HG03039 (cell line): ENCODE measurements at regions not wholly inside any gene's neighbourhood (a gene's known extent, or its start where the extent isn't known, plus 50 kb on each side); places are given as distances from the start of the nearest gene placed in this dataset.
"Not testable (repeated sequence)": the region's sequence is repeated elsewhere in the genome, so short reads cannot be mapped to it uniquely, and the experiment has no call there.

Experiments used
- ATAC-seq: cut with Tn5 transposase; IDR thresholded peaks from one replicate; pipeline ENCODE4 v1.9.1; 2021; ENCODE audit warnings: mild to moderate bottlenecking, moderate library complexity; ENCODE audit not compliant: unreplicated experiment

DNA sequence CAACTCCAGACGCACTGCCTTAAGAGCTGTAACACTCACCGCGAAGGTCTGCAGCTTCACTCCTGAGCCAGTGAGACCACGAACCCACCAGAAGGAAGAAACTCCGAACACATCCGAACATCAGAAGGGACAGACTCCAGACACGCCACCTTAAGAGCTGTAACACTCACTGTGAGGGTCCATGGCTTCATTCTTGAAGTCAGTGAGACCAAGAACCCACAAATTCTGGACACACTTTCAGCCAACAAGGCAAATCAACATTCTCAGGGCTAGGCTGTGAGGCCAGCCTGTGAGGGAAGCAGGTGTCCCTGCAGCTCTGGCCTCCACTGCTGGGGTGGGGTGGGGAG is 275.3 kb downstream of the ADGRD1 start:
- ATAC-seq: not testable (repeated sequence)

- ATAC-seq: no peak
These were observed 276.0 kb downstream of the ADGRD1 start for GRCh38 chr12:131229426-131230339.

GRCh38 chr12:131230340-131231031 is 276.8 kb downstream of the ADGRD1 start:
- ATAC-seq: no peak

DNA sequence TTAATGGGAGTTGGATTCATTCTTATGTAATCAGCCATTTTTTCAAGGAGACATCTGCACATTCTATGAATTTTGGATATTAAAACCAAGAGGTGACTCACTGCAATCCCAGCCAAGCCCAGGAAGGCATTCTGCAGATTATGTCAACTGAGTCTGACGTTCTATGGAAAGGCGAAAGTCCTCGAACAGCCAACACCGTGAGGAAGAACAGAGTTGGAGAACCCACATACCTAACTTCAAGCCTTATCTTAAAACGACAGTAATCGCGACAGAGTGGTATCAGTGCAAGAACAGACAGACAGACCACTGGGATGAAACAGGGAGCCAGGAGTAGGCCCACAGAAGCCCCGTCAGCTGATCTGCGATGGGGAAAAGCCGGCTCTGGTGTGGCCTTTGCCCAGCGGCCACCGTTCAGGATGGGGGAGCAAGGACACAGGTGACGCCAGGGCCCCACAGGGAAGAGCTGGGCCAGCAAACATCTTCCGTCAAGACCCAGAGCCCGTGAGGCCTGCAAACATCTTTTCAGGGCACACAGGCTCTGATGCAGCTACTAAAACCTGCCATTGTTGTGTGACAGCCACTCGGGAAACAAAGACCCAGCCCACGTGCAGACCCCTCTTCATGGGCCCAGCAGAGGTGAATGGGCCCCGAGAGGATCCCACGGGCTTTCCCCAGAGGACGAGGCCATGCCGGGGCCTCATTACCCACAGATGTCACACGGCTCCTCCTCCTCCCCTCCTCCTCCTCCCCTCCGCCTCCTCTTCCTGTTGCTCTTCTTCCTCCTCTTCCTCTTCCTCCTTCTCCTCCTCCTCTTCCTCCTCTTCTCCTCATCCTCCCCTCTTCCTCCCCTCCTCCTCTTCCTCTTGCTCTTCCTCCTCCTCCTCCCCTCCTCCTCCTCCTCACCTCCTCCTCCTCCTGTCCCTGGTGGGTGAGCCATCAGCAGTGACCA is 277.6 kb downstream of the ADGRD1 start:
- ATAC-seq: no peak

- ATAC-seq: no peak
These were observed 278.3 kb downstream of the ADGRD1 start for GRCh38 chr12:131232036-131232435.

DNA sequence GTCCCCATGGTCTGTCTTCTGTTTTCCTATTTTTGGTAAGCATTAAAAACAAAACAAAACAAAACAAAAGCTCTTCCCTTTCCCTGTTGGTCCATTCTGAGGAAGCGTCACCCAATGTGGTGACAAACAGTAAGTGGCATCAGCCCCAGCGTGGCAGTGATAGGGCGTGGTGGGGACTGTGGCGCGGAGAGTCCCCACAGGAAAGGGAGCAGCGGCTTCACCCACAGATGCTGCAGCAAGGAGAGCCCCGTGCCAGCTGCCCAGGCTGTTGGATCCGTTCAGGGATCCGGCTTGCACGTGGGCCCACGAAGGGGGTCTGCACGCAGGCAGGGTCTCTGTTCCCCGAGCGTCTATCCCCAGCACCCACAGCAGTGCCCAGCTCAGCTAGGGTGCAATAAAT is 279.2 kb downstream of the ADGRD1 start:
- not testable (repeated sequence) for ATAC-seq

DNA sequence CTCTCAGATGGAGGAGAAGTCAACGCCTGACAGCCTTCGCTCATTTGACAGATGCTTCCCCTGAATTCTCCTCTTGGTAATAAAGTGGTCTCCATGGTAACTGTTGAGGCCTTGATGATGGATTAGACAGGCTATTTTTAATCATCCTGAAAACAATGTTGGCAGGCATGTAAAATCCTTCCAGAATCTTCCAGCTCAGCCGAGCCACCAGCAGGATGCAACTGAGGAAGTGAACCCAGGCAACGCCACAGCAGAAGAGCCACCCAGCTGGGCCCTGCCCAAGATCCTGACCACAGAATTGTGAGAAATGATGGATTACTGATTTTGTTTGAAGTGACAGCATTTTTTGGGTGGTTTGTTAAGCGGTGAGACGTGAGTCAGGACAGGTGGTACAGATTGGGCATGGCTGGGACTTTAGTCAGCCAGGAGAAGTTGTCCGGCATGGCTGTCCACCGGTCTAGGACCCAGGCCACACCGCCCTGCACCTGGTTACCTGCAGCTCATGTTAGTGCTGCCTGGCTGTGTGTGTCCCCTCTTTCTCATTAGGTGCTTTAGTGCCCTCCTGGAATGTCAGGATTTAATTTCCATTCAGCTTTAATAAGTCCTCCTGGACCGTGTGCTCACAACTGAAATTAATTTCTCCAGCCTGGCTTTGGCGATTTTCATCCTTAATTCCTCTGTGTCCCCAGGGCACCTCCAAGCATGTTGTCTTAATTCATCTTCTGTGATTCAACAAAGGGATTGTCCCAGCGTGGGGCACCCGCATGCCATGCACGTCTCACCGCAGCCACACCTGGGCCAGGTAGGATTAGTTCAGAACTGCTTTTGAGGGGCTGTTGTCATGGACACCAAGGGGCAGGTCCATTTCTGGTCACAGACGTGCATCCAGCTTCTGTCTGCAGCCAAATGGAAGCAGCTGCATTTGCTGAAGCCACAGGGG is 280.4 kb downstream of the ADGRD1 start:
- ATAC-seq: not testable (repeated sequence)

DNA sequence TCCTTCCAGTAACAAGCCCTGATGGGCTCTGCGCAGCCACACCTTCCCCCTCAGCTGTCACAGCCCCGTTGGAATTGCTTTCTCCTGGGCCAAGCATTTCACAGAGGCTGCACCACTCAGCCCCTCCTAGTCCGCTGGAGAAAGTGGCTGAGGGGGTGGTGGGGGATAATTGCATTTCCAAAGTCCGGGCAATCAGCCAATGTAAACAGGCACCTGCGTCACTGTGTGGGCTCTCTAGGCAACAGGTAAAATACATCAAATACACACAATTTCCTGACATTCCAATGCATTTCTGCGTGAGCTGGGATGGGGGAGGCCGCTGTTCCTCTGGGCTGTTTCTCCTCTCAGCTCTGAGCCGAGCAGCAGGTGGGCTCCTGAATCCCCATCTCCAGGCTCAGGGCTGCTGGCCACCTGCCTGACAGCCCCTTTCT is 281.1 kb downstream of the ADGRD1 start:
- not testable (repeated sequence) for ATAC-seq

DNA sequence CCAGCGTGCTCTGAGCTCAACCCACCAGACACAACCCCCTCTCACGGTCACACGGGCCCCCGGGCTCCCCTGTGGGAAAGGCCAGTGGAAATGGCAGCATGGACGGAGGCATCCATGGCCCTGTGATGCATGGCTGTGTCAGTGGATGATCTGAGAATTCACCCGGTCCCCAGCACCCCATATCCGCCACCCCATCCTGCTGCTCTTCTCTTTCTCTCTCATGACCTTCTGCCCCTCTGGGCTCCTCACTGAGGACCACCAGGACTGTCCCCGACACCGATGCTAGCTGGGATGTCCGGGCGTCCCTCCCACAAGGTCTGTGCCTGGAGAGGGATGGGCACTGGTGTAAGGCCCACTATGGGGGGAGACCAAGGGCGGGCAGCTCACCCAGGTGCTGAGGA is 282.2 kb downstream of the ADGRD1 start:
- no peak for ATAC-seq

- peak; percentile 57 for ATAC-seq
These were observed 285.8 kb downstream of the ADGRD1 start for GRCh38 chr12:131239384-131240094.

- ATAC-seq: no peak
These were observed 287.8 kb downstream of the ADGRD1 start for GRCh38 chr12:131241517-131241916.

GRCh38 chr12:131242741-131243496 is 289.2 kb downstream of the ADGRD1 start:
- ATAC-seq: no peak

GRCh38 chr12:131244157-131244688 is 290.5 kb downstream of the ADGRD1 start:
- not testable (repeated sequence) for ATAC-seq

DNA sequence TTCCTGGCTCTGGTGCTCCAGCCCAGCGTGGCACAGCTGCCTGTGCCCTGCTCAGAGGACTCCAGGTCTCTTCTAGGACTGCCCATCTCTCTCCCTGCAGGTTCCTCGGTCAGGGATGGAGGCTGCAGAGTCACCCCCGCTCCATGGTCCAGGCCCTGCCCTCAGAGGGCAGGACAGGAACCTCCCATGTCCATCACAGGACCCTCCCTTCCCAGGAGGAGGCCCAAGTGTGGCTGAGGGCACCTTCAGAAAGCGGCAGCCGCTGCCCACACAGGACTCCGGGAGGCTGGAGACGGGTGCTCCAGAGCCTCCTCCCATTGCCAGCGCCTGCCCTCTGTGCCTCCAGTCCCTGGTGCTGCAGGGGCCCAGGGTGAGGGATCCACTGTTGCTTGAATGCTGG is 291.5 kb downstream of the ADGRD1 start:
- ATAC-seq: not testable (repeated sequence)

DNA sequence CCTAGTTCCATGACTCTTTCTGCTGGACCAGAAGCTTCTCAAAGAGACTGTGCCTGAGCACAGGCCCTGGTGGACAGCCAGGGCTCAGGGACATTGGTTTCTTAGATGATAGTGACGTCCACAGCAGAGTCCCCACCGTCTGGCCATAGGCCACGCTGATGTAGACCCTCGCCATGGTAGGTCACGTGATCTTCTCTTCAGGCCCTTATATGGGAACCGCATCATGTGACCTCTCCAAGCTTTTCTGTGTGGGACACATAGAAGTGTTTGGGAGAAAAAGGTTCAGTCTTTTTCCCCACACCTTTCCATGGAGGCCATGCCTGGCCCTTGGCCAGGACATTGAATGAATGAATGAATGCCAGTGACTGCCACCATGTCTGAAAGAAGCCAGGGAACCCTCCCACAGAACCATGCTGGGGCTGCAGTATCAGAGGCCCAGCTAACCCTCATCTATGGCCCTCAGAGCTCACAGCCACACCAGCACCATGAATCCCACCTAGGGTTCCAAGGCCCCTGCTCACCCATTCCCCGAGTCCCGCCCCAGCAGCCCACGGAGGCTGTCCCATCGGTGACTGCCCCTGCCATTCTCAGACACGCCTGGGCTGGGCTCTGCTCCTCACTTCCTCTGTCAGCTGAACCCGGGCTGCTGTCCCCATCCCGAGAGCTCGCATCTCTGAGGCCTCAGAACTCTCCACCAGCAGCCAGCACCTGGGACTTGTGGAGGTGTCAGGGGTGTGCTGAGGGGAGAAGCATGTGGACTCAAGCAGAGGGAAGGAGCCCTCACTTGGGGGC is 292.1 kb downstream of the ADGRD1 start:
- ATAC-seq: no peak

DNA sequence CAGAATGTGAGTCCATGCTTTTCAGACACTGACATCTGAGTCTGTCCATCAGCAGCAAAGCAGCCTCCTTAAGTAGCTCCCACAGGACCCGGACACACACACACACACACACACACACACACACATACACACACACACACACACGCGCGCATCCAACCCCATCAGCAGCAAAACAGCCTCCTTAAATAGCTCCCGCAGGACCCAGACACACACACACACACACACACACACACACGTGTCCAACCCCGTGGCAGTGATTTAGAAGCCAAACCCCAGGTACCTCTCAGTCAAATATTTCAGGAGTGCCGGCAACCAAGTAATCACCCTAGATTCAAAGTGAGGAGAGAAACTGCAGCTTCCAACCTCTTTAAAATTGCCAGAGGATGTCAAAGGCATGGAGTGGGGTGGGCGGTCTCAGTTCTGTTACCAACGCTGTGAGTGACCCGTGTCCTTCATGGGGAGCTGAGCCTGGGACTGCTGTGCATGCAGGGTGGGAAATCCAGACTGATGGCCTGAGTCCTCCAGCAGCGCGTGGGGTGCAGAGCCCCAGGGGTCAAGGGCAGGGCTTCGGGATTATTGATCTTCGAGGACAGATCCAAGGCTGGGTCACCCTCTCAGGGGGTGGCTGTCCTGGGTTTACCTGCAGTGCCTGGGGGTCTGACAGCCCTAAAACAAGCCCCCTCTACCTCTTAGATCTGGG is 293.5 kb downstream of the ADGRD1 start:
- not testable (repeated sequence) for ATAC-seq

- ATAC-seq: not testable (repeated sequence)
These were observed 294.2 kb downstream of the ADGRD1 start for GRCh38 chr12:131247875-131248274.
